ENCODE measurements at regions not wholly inside any gene's neighbourhood (a gene's known extent, or its start where the extent isn't known, plus 50 kb on each side); places are given as distances from the start of the nearest gene placed in this dataset.
"Not testable (repeated sequence)": the region's sequence is repeated elsewhere in the genome, so short reads cannot be mapped to it uniquely, and the experiment has no call there.

DNA sequence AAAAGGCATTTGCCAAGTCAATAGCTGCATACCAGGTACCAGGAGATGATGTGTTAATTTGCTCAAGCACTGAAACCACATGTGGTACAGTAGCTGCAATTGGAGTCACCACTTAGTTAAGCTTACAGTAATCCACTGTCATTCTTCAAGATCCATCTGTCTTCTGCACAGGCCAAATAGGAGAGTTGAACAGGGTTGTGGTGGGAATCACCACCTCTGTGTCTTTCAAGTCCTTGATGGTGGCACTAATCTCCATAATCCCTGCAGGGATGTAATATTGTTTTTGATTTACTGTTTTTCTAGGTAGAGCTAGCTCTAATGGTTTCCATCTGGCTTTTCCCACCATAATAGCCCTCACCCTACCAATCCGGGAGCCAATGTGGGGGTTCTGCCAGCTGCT lies 91.9 kb downstream of the FCRL5 start:
- no peak for DNase-seq (ENCODE audit: low spot score in 2 of 2)

GRCh38 chr1:157457279-157457678 lies 95.0 kb downstream of the FCRL5 start:
- DNase-seq (ENCODE audit: low spot score in 2 of 2) (no peak), ATAC-seq (no peak)
- Mint-ChIP-seq H3K36me3 (no peaks in the 10 kb centered on the region), H3K27ac (no peak overlapping the region), H3K9me3 (no peaks in the 10 kb centered on the region)

More for the DNA sequence above, 91.9 kb downstream of the FCRL5 start:
- H3K9me3 Mint-ChIP-seq = no peaks in the 10 kb centered on the region
- H3K27ac Mint-ChIP-seq = no peak overlapping the region
- no peak for ATAC-seq
- no peaks in the 10 kb centered on the region for H3K36me3 Mint-ChIP-seq

- Mint-ChIP-seq H3K9me3 (no peaks in the 10 kb centered on the region), H3K27ac (no peak overlapping the region), H3K36me3 (no peaks in the 10 kb centered on the region)
- no peak for ATAC-seq
- no peak for DNase-seq (ENCODE audit: low spot score in 2 of 2)
Measured at GRCh38 chr1:157455318-157455717, 97.0 kb downstream of the FCRL5 start.

- no peaks in the 10 kb centered on the region for H3K9me3 Mint-ChIP-seq
- no peak overlapping the region for H3K27ac Mint-ChIP-seq
- no peaks in the 10 kb centered on the region for H3K36me3 Mint-ChIP-seq
- DNase-seq (ENCODE audit: low spot score in 2 of 2) = no peak
- no peak for ATAC-seq
Measured at GRCh38 chr1:157450106-157450505, 102.2 kb downstream of the FCRL5 start.

DNA sequence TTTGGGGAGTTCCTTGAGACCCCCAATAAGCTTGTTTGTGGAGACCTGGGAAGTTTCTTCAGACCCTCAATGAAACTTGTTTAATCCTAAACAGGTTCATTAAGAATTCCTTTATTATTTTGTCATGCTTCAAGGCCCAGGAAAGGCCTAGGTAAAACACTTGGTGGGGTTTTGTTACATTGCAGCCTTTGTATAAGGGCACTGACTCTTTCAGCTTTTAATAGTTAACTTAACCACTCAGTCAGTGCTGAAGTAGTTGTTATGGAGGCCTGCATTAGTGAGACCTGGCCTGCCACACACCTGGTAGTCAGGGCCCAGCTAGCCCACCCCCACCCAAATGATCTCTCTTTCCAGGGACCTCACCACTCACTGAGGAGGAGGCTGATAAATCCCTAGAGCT lies 103.7 kb downstream of the FCRL5 start:
- DNase-seq (ENCODE audit: low spot score in 2 of 2) (no peak), ATAC-seq (no peak)
- no peak overlapping the region for H3K27ac Mint-ChIP-seq
- H3K36me3 Mint-ChIP-seq = no peaks in the 10 kb centered on the region
- H3K9me3 Mint-ChIP-seq = no peaks in the 10 kb centered on the region

DNA sequence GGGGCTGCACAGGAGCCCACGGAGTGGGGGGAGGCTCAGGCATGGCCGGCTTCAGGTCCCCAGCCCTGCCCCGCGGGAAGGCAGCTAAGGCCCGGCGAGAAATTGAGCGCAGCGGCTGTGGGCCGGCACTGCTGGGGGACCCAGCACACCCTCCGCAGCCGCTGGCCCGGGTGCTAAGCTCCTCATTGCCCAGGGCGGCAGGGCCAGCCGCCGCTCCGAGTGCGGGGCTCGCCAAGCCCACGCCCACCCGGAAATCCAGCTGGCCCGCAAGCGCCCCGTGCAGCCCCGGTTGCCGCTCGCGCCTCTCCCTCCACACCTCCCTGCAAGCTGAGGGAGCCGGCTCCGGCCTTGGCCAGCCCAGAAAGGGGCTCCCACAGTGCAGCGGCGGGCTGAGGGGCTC lies 106.0 kb downstream of the FCRL5 start:
- not testable (repeated sequence) for H3K36me3 Mint-ChIP-seq; H3K9me3 Mint-ChIP-seq; ATAC-seq; DNase-seq (ENCODE audit: low spot score in 2 of 2); H3K27ac Mint-ChIP-seq

- H3K36me3 Mint-ChIP-seq; H3K9me3 Mint-ChIP-seq; DNase-seq (ENCODE audit: low spot score in 2 of 2); H3K27ac Mint-ChIP-seq; ATAC-seq: not testable (repeated sequence)
Measured at GRCh38 chr1:157445616-157446140, 106.6 kb downstream of the FCRL5 start.

GRCh38 chr1:157442065-157442464 lies 110.2 kb downstream of the FCRL5 start:
- H3K9me3 Mint-ChIP-seq = no peaks in the 10 kb centered on the region

DNA sequence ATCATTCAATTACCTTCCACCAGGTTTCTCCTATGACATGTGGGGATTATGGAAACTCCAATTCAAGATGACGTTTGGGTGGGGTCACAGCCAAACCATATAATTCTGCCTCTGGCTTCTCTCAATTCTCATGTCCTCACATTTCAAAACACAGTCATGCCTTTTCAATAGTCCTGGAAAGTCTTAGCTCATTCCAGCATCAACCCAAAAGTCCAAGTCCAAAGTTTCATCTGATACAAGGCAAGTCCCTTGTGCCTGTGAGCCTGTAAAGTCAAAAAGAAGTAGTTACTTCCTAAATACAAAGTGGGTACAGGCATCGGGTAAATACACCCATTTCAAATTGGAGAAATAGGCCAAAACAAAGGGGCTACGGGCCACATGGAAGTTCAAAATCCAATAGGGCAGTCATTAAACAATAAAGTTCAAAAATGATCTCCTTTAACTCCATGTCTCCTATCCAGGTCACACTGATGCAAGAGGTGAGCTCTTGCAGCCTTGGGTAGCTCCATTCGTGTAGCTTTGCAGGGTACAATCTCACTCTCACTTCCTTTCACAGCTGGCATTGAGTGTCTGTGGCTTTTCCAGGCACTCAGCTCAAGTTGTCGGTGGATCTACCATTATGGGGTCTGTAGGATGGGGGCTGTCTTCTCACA lies 112.9 kb downstream of the FCRL5 start:
- Mint-ChIP-seq H3K9me3 (no peaks in the 10 kb centered on the region), H3K27ac (no peak overlapping the region), H3K36me3 (no peaks in the 10 kb centered on the region)
- no peak for DNase-seq (ENCODE audit: low spot score in 2 of 2)
- ATAC-seq = no peak

More at GRCh38 chr1:157442065-157442464, 110.2 kb downstream of the FCRL5 start:
- no peak overlapping the region for H3K27ac Mint-ChIP-seq
- DNase-seq (ENCODE audit: low spot score in 2 of 2) (no peak), ATAC-seq (no peak)
- no peaks in the 10 kb centered on the region for H3K36me3 Mint-ChIP-seq

GRCh38 chr1:157438613-157439012 lies 113.7 kb downstream of the FCRL5 start:
- no peak for ATAC-seq

DNA sequence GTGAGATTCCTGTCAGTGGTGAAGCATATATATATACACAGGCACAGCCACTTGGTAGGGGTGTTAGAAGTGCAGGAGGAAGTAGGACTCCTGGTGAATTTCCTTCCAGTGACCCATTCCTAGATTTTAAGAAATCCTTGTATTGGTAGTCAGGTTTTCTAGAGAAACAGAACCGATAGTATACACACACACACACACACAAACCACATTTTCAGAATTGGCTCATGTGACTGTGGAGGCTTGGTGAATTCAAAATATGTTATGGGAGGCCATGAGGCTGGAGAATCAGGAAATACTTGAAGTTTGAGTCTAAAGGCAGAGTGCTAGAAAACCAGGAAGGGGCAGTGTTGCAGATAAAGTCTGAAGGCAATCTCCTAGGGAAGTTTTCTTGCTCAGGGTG lies 114.2 kb downstream of the FCRL5 start:
- H3K9me3 Mint-ChIP-seq = no peaks in the 10 kb centered on the region
- no peaks in the 10 kb centered on the region for H3K36me3 Mint-ChIP-seq
- ATAC-seq (no peak), DNase-seq (ENCODE audit: low spot score in 2 of 2) (no peak)
- H3K27ac Mint-ChIP-seq = no peak overlapping the region

More at GRCh38 chr1:157438613-157439012, 113.7 kb downstream of the FCRL5 start:
- Mint-ChIP-seq H3K9me3 (no peaks in the 10 kb centered on the region), H3K27ac (no peak overlapping the region), H3K36me3 (no peaks in the 10 kb centered on the region)
- no peak for DNase-seq (ENCODE audit: low spot score in 2 of 2)

DNA sequence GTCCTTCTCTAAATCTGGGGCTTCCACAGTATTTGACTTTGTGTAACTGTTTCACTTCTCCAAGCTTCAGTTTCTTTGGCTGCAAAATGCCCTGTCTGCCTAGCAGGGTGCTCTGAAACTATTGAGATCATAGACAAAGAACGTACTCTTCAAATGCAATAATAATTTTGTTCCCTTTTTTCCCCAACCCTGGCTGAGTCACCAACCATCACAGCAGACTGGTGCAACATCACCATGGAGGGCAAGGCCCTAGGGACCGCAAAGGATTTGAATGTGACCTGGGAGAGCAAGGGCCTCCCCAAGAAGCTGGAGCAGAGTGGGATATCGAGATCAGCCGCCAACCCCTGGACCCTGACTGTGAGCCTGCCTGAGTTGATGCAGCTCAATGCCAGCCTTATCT lies 115.0 kb downstream of the FCRL5 start:
- DNase-seq (ENCODE audit: low spot score in 2 of 2) (no peak), ATAC-seq (no peak)
- Mint-ChIP-seq H3K27ac (no peak overlapping the region), H3K36me3 (no peaks in the 10 kb centered on the region), H3K9me3 (no peaks in the 10 kb centered on the region)

DNA sequence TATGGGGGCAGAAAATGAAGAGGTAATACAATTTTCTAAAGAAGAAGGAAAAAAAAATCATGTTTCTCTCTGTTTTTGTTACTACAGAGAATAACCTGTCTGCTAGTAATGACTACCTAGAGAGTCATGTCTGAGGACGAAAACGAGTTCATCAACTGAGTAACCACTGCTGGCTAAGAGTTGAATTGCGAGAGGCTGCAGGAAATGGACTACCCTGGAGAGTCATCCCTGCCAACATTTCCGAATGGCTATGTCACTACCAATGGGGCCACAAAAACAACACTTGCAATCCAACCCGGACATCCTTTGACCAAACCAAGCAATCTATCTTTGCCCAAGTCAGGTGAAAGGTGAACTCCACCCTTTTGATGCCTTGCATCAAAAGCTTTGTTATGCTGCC lies 120.6 kb downstream of the FCRL5 start:
- H3K27ac Mint-ChIP-seq = no peak overlapping the region
- H3K9me3 Mint-ChIP-seq = no peaks in the 10 kb centered on the region
- H3K36me3 Mint-ChIP-seq = no peaks in the 10 kb centered on the region
- ATAC-seq (no peak), DNase-seq (ENCODE audit: low spot score in 2 of 2) (no peak)

DNA sequence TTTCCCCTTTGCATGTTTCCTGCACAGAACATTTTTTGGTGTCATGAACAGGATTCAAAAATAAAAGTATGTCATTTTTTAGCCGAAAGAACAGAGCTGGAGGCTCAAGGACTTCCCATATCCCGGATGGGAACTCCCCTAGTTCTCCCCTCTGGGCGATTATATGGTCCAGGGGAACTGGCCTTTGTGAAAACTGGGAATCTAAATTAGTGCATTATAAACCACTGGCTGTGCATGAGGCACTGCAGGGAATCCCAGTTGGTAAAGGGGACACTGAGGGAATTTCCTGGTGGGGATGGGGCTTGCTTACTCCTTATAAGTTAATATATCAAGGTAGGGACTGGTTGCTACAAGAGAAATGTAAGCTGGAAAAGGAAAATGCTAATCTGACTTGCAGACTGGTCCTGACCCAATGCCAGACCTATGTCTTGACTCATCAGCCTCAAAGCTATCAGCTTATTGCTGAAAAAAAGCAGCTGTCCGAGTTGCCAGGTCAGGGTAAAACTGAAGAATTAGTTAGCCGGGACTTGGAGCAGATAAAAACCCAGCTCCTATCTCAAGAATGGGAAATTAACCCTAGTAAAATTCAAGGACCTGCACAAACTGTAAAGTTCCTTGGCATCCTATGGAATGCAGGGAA lies 122.6 kb downstream of the FCRL5 start:
- H3K27ac Mint-ChIP-seq = no peak overlapping the region
- DNase-seq (ENCODE audit: low spot score in 2 of 2) = no peak
- no peaks in the 10 kb centered on the region for H3K36me3 Mint-ChIP-seq
- no peak for ATAC-seq
- H3K9me3 Mint-ChIP-seq = no peaks in the 10 kb centered on the region

DNA sequence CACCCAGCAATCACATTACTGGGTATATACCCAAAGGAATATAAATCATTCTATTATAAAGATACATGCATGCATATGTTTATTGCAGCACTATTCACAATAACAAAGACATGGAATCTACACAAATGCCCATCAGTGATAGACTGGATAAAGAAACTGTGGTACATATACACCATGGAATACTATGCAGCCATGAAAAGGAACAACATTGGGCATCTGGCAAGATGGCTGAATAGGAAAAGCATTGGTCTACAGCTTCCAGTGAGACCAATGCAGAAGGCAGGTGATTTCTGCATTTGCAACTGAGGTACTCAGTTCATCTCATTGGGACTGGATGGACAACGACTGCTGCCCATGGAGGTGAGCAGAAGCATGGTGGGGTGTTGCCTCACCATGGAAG lies 128.6 kb downstream of the FCRL5 start:
- not testable (repeated sequence) for H3K27ac Mint-ChIP-seq; H3K36me3 Mint-ChIP-seq; H3K9me3 Mint-ChIP-seq; DNase-seq (ENCODE audit: low spot score in 2 of 2); ATAC-seq

GRCh38 chr1:157419845-157420542 lies 132.3 kb downstream of the FCRL5 start:
- DNase-seq (ENCODE audit: low spot score in 2 of 2) = no peak
- H3K27ac Mint-ChIP-seq = no peak overlapping the region
- H3K9me3 Mint-ChIP-seq = no peaks in the 10 kb centered on the region
- H3K36me3 Mint-ChIP-seq = no peaks in the 10 kb centered on the region
- no peak for ATAC-seq

DNA sequence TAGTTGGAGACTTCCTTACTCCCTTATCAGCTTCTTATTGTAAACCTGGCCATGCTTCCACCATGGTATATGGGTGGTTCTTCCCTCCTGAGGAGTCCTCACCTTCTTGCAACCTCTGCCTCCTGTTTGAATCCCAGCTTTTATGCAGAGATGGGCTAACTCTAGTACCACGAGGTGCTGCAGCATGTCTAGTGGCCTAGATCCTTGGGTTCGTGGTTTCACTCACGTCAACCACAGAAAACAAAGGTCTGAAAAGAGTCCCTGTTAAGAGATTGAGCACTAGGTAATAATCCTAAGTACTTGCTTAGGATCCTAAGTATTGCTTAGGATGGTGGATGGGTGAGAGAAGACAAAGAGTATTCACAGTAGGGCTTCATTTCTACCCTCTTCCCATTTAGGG lies 133.7 kb downstream of the FCRL5 start:
- no peaks in the 10 kb centered on the region for H3K9me3 Mint-ChIP-seq
- H3K27ac Mint-ChIP-seq = no peak overlapping the region
- no peaks in the 10 kb centered on the region for H3K36me3 Mint-ChIP-seq
- DNase-seq (ENCODE audit: low spot score in 2 of 2) = no peak
- ATAC-seq = no peak
